Mesenchymal stem cell (in vitro differentiated cells and primary cell): ENCODE measurements at regions not wholly inside any gene's neighbourhood (a gene's known extent, or its start where the extent isn't known, plus 50 kb on each side); places are given as distances from the start of the nearest gene placed in this dataset.

Experiments used
- DNase-seq: peaks from one replicate; pipeline ENCODE4 v3.0.0-alpha.2; 2013
- H2AFZ ChIP-seq: one replicate; pipeline ENCODE4 v1.6.1; 2013; ENCODE audit warnings: low read depth, mild to moderate bottlenecking, control low read depth, inconsistent platforms, low read length, moderate library complexity
- H2AK5ac ChIP-seq: 2 replicates; pipeline ENCODE4 v1.6.1; 2013; ENCODE audit warnings: low read length, moderate library complexity, mild to moderate bottlenecking, inconsistent platforms; ENCODE audit not compliant: severe bottlenecking
- H2BK120ac ChIP-seq: one replicate; pipeline ENCODE4 v1.6.1; 2013; ENCODE audit warnings: low read depth, mild to moderate bottlenecking, inconsistent platforms, low read length, moderate library complexity
- H2BK12ac ChIP-seq, 2 experiments: one replicate each; pipeline ENCODE4 v1.6.1; 2013; ENCODE audit warnings: inconsistent platforms in 2 of 2, low read length in 2 of 2, mild to moderate bottlenecking in 2 of 2, moderate library complexity in 2 of 2, control low read depth in 1 of 2
- H2BK15ac ChIP-seq: one replicate; pipeline ENCODE4 v1.6.1; 2013; ENCODE audit warnings: mild to moderate bottlenecking, low read depth, inconsistent platforms; ENCODE audit not compliant: poor library complexity, severe bottlenecking
- H2BK5ac ChIP-seq: 2 replicates; pipeline ENCODE4 v1.6.1; 2013; ENCODE audit warnings: low read depth, mild to moderate bottlenecking, low read length, control low read depth, inconsistent platforms; ENCODE audit not compliant: poor library complexity, severe bottlenecking
- H3K14ac ChIP-seq, 2 experiments: one replicate each; pipeline ENCODE4 v1.6.1; 2013; ENCODE audit warnings: inconsistent platforms in 2 of 2, low read length in 2 of 2, control low read depth in 1 of 2, mild to moderate bottlenecking in 1 of 2, moderate library complexity in 1 of 2
- H3K18ac ChIP-seq, 2 experiments: one replicate each; pipeline ENCODE4 v1.6.1; 2013; ENCODE audit warnings: inconsistent platforms in 2 of 2, low read length in 2 of 2, control low read depth in 1 of 2, low read depth in 1 of 2, mild to moderate bottlenecking in 1 of 2
- H3K23ac ChIP-seq, 2 experiments: one replicate each; pipeline ENCODE4 v1.6.1; 2013; ENCODE audit warnings: inconsistent platforms in 2 of 2, low read length in 2 of 2, mild to moderate bottlenecking in 2 of 2, moderate library complexity in 2 of 2, control low read depth in 1 of 2
- H3K27ac ChIP-seq: 2 replicates; pipeline ENCODE4 v1.5.1; 2013; ENCODE audit warnings: mild to moderate bottlenecking, moderate library complexity, low read length, control low read depth, inconsistent platforms; ENCODE audit not compliant: poor library complexity, severe bottlenecking
- H3K27me3 ChIP-seq, 2 experiments: 2 replicates each; pipeline versions ENCODE4 v1.6.1 to v1.7.0; 2013; ENCODE audit warnings: low read length in 2 of 2, mild to moderate bottlenecking in 2 of 2, moderate library complexity in 2 of 2, control low read depth in 1 of 2, inconsistent platforms in 1 of 2; ENCODE audit not compliant: control insufficient read depth in 1 of 2, insufficient read depth in 1 of 2
- H3K36me3 ChIP-seq, 2 experiments: 2 replicates each; pipeline versions ENCODE4 v1.6.1 to v1.7.0; 2013; ENCODE audit warnings: low read length in 2 of 2, control low read depth in 1 of 2, inconsistent platforms in 1 of 2, low read depth in 1 of 2, mild to moderate bottlenecking in 1 of 2; ENCODE audit not compliant: insufficient read depth in 2 of 2, control insufficient read depth in 1 of 2
- H3K4ac ChIP-seq, 2 experiments: one replicate each; pipeline ENCODE4 v1.6.1; 2013; ENCODE audit warnings: inconsistent platforms in 2 of 2, low read length in 2 of 2, mild to moderate bottlenecking in 2 of 2, moderate library complexity in 2 of 2, control low read depth in 1 of 2, low read depth in 1 of 2
- H3K4me1 ChIP-seq: 2 replicates; pipeline ENCODE4 v1.6.1; 2013; ENCODE audit warnings: low read depth, low read length, control low read depth; ENCODE audit not compliant: control insufficient read depth, insufficient read depth
- H3K4me2 ChIP-seq: 2 replicates; pipeline ENCODE4 v1.6.1; 2013; ENCODE audit warnings: low read length, mild to moderate bottlenecking, inconsistent platforms; ENCODE audit not compliant: poor library complexity, severe bottlenecking
- H3K4me3 ChIP-seq, 2 experiments: 2 replicates each; pipeline versions ENCODE4 v1.5.1 to v1.7.0; 2013; ENCODE audit warnings: low read length in 2 of 2, mild to moderate bottlenecking in 2 of 2, control low read depth in 1 of 2, low read depth in 1 of 2; ENCODE audit not compliant: insufficient read depth in 1 of 2
- H3K79me1 ChIP-seq: replicated peaks from 2 replicates; pipeline ENCODE4 v1.6.1; 2013; ENCODE audit warnings: mild to moderate bottlenecking, control low read depth, low read length, inconsistent platforms; ENCODE audit not compliant: poor library complexity, severe bottlenecking
- H3K9ac ChIP-seq: 2 replicates; pipeline ENCODE4 v1.7.0; 2013; ENCODE audit warnings: mild to moderate bottlenecking, low read length, moderate library complexity
- H3K9me3 ChIP-seq: 2 replicates; pipeline ENCODE4 v1.7.0; 2013; ENCODE audit warnings: mild to moderate bottlenecking, low read length; ENCODE audit not compliant: control insufficient read depth
- H4K8ac ChIP-seq: one replicate; pipeline ENCODE4 v1.6.1; 2013; ENCODE audit warnings: inconsistent platforms, mild to moderate bottlenecking, low read length, moderate library complexity
- H4K91ac ChIP-seq: one replicate; pipeline ENCODE4 v1.6.1; 2013; ENCODE audit warnings: mild to moderate bottlenecking, low read length, inconsistent platforms
- WGBS: methylation state at CpG from one replicate; pipeline ENCODE4 v1.1.7; 2013; ENCODE audit warnings: mixed read lengths; 5-methylcytosine and 5-hydroxymethylcytosine counted together

DNA sequence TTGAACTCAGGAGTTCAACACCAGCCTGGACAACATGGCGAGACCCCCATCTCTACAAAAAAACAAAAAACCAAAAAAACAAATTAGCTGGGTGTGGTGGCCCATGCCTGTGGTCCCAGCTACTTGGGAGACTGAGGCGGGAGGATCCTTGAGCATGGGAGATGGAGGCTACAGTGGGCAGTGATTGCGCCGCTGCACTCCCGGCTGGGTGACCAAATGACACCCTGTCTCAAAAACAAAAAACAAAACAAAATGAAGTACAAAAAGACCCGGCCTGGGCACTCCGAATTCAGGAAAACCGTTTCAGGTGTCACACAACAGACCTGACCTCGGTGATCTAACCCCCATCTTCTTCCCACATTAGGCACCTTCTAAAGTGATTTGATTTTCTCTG is 65.5 kb downstream of the INSIG1 start:
- H3K4me2 ChIP-seq: no peak overlapping the region
- WGBS: 85% methylated on average over 9 of the region's 9 CpGs
- H2BK120ac ChIP-seq: no peak overlapping the region
- no peaks in the 10 kb centered on the region for H3K36me3 ChIP-seq
- no peaks in the 10 kb centered on the region for H3K9me3 ChIP-seq
- no peak overlapping the region for H4K91ac ChIP-seq
- H3K14ac ChIP-seq: no peak overlapping the region
- DNase-seq: no peak
- no peak overlapping the region for H3K4ac ChIP-seq
- H2AFZ ChIP-seq: no peak overlapping the region
- H4K8ac ChIP-seq: no peak overlapping the region
- peaks cover 65 to 75% of the 10 kb centered on the region in 2 experiments for H3K27me3 ChIP-seq
- H3K4me1 ChIP-seq: no peaks in the 10 kb centered on the region
- H3K9ac ChIP-seq: no peak overlapping the region
- H3K4me3 ChIP-seq: no peak overlapping the region
- no peaks in the 10 kb centered on the region for H3K79me1 ChIP-seq
- no peak overlapping the region for H3K23ac ChIP-seq
- H2BK12ac ChIP-seq: no peak overlapping the region
- H2BK15ac ChIP-seq: no peak overlapping the region
- no peak overlapping the region for H2AK5ac ChIP-seq
- no peak overlapping the region for H3K18ac ChIP-seq
- no peak overlapping the region for H3K27ac ChIP-seq
- H2BK5ac ChIP-seq: no peak overlapping the region

DNA sequence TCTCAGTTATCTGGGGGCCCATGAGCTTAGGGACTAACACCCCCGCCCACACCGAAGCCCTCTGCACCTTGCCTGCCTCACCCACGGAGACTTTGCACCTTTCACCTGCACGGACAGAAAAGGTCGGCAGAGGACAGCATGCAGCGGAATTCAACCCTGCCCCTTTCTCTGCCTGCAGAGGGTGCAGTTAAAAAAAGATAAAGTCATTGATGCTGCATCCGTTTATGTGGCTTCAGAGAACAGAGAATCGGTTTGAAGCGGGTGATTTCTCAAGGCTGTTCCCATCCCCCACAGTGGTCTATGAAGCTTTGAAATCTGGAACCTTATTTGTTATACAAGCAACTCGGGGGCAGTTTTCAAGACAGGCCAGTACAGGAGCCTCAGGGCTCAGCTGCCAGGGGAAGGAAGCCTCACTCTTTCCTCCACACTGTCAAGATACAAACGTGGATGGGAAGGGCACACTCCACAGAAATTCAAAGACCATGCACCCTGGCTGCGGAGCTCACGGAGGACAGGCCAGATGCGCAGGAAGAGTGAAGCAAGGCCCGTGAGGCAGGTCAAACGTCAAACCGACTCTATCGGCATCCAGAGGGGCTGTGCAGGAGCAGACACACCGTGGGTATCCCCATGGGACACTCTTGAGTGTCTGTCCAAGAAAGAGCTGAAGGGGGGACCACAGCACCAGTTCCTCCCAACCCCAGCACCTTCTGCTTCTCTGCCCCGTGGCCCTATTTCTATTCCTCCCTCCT is 66.3 kb downstream of the INSIG1 start:
- Histone ChIP-seq H3K4me2 (no peak overlapping the region), H3K14ac (no peak overlapping the region), H2BK120ac (no peak overlapping the region), H3K4me1 (no peaks in the 10 kb centered on the region), H3K23ac (no peak overlapping the region), H3K36me3 (no peaks in the 10 kb centered on the region), H2AFZ (no peak overlapping the region), H3K4ac (no peak overlapping the region), H3K4me3 (no peak overlapping the region), H2AK5ac (no peak overlapping the region), H3K27ac (no peak overlapping the region), H2BK12ac (no peak overlapping the region), H3K9ac (no peak overlapping the region), H4K8ac (no peak overlapping the region), H4K91ac (no peak overlapping the region), H3K18ac (no peak overlapping the region), H2BK5ac (no peak overlapping the region), H3K9me3 (no peaks in the 10 kb centered on the region), H2BK15ac (no peak overlapping the region), H3K27me3 (peaks cover 66 to 71% of the 10 kb centered on the region in 2 experiments), H3K79me1 (no peaks in the 10 kb centered on the region)
- DNase-seq: no peak
- WGBS: 68% methylated on average over 19 of the region's 20 CpGs

- no peaks in the 10 kb centered on the region for H3K9me3 ChIP-seq
- no peak overlapping the region for H3K4me2 ChIP-seq
- H3K23ac ChIP-seq: no peak overlapping the region
- H2BK120ac ChIP-seq: no peak overlapping the region
- no peak overlapping the region for H4K8ac ChIP-seq
- peaks cover 71% of the 10 kb centered on the region in 2 experiments for H3K27me3 ChIP-seq
- no peak overlapping the region for H4K91ac ChIP-seq
- H3K9ac ChIP-seq: no peak overlapping the region
- DNase-seq: no peak
- H3K4ac ChIP-seq: no peak overlapping the region
- no peaks in the 10 kb centered on the region for H3K36me3 ChIP-seq
- no peaks in the 10 kb centered on the region for H3K79me1 ChIP-seq
- H3K4me1 ChIP-seq: no peaks in the 10 kb centered on the region
- no peak overlapping the region for H2AK5ac ChIP-seq
- no peak overlapping the region for H3K14ac ChIP-seq
- 77% methylated on average over 9 of the region's 12 CpGs for WGBS
- H2AFZ ChIP-seq: no peak overlapping the region
- no peak overlapping the region for H2BK5ac ChIP-seq
- H2BK15ac ChIP-seq: no peak overlapping the region
- H3K4me3 ChIP-seq: no peak overlapping the region
- H3K27ac ChIP-seq: no peak overlapping the region
- no peak overlapping the region for H3K18ac ChIP-seq
- H2BK12ac ChIP-seq: no peak overlapping the region
Measured at GRCh38 chr7:155365146-155365874, 67.6 kb downstream of the INSIG1 start.

DNA sequence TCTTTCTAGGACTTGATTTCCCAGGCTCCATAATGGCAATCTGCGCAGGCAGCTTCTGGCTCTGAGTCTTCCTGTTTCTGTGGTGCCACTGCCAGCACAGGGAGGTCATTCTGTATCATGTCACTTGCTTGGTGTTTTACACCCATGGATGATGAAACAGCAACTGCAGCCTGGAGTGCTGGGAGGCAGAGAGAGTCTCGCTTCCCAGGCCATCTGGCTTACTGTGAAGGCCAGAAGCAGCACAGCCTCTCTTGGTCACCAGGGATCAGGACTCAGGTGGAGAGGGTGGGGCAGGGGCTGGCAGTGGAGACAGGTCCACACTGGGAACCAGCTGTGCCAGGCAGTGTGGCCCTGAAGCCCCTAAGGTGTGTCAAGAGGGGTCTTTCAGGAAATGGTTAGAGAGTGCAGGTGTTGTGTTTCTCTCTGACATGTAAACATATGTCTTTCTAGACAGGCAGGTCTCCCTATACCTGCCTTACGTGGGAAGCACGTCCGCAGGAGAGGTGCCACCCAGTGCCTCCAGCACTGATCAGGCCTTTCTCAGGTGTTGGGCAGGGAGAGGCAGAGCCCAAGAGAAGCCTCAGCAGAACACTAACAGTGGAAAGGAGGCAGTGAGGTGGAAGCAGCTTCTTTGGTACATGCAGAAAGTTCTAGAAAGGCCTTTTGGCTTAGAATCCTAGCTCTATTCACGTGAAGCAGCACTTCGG is 71.4 kb downstream of the INSIG1 start:
- H4K8ac ChIP-seq: no peak overlapping the region
- 76% methylated on average over 7 of the region's 7 CpGs for WGBS
- no peak for DNase-seq
- H3K9me3 ChIP-seq: no peaks in the 10 kb centered on the region
- H3K36me3 ChIP-seq: no peaks in the 10 kb centered on the region
- no peak overlapping the region for H4K91ac ChIP-seq
- H3K18ac ChIP-seq: no peak overlapping the region
- peaks cover 71% of the 10 kb centered on the region in 2 experiments for H3K27me3 ChIP-seq
- H3K4me3 ChIP-seq: no peak overlapping the region
- no peak overlapping the region for H2BK15ac ChIP-seq
- H3K14ac ChIP-seq: no peak overlapping the region
- H3K79me1 ChIP-seq: no peaks in the 10 kb centered on the region
- H2AK5ac ChIP-seq: no peak overlapping the region
- H3K23ac ChIP-seq: no peak overlapping the region
- no peak overlapping the region for H3K4me2 ChIP-seq
- peaks cover 21% of the 10 kb centered on the region for H3K4me1 ChIP-seq
- no peak overlapping the region for H3K9ac ChIP-seq
- H2BK5ac ChIP-seq: no peak overlapping the region
- no peak overlapping the region for H2BK120ac ChIP-seq
- H2BK12ac ChIP-seq: no peak overlapping the region
- no peak overlapping the region for H2AFZ ChIP-seq
- no peak overlapping the region for H3K4ac ChIP-seq
- no peak overlapping the region for H3K27ac ChIP-seq
